ENCODE measurements at regions not wholly inside any gene's neighbourhood (a gene's known extent, or its start where the extent isn't known, plus 50 kb on each side); places are given as distances from the start of the nearest gene placed in this dataset.

GRCh38 chr14:26004342-26004741 is 593.5 kb downstream of the NOVA1 start:
- no peak overlapping the region for H3K4me3 ChIP-seq
- H3K27me3 ChIP-seq: no peaks in the 10 kb centered on the region
- no peak overlapping the region for H3K27ac ChIP-seq
- no peaks in the 10 kb centered on the region for H3K4me1 ChIP-seq
- H3K9me3 ChIP-seq: no peaks in the 10 kb centered on the region
- intact Hi-C loops (cut with DNase I; ENCODE audit: low total_unique reads): no loop called here
- no peak for DNase-seq
- H3K36me3 ChIP-seq: no peaks in the 10 kb centered on the region
- TF ChIP-seq CTCF (IDR thresholded peaks at IDR 0.05): no peak

- H3K9me3 ChIP-seq: no peaks in the 10 kb centered on the region
- no peak for TF ChIP-seq CTCF (IDR thresholded peaks at IDR 0.05)
- H3K4me3 ChIP-seq: no peak overlapping the region
- no peaks in the 10 kb centered on the region for H3K4me1 ChIP-seq
- DNase-seq: no peak
- H3K27me3 ChIP-seq: no peaks in the 10 kb centered on the region
- no peaks in the 10 kb centered on the region for H3K36me3 ChIP-seq
- intact Hi-C loops (cut with DNase I; ENCODE audit: low total_unique reads): no loop called here
- H3K27ac ChIP-seq: no peak overlapping the region
These were observed 604.0 kb downstream of the NOVA1 start for GRCh38 chr14:25993830-25994229.

- Histone ChIP-seq H3K9me3 (no peaks in the 10 kb centered on the region), H3K4me1 (no peaks in the 10 kb centered on the region), H3K36me3 (no peaks in the 10 kb centered on the region), H3K4me3 (no peak overlapping the region), H3K27ac (no peak overlapping the region), H3K27me3 (no peaks in the 10 kb centered on the region)
- no peak for DNase-seq
- intact Hi-C loops (cut with DNase I; ENCODE audit: low total_unique reads): no loop called here
- TF ChIP-seq CTCF (IDR thresholded peaks at IDR 0.05): no peak
These were observed 609.3 kb downstream of the NOVA1 start for GRCh38 chr14:25988536-25988935.

GRCh38 chr14:25955772-25956171 is 642.1 kb downstream of the NOVA1 start:
- Histone ChIP-seq H3K9me3 (peaks cover 0 to 3% (median 0%) of the 10 kb centered on the region in 3 donors), H3K36me3 (no peaks in the 10 kb centered on the region), H3K4me1 (no peaks in the 10 kb centered on the region), H3K4me3 (no peak overlapping the region), H3K27me3 (no peaks in the 10 kb centered on the region), H3K27ac (no peak overlapping the region)
- DNase-seq: no peak
- intact Hi-C loops (cut with DNase I; ENCODE audit: low total_unique reads): no loop called here
- TF ChIP-seq CTCF (IDR thresholded peaks at IDR 0.05): no peak

- no peak overlapping the region for H3K27ac ChIP-seq
- DNase-seq: peak in 1 of 2 donors; percentile 36
These were observed 644.2 kb downstream of the NOVA1 start for GRCh38 chr14:25953532-25954139.

More at GRCh38 chr14:25953532-25954139, 644.2 kb downstream of the NOVA1 start:
- TF ChIP-seq CTCF (IDR thresholded peaks at IDR 0.05): no peak
- intact Hi-C loops (cut with DNase I; ENCODE audit: low total_unique reads): no loop called here
- Histone ChIP-seq H3K4me3 (no peak overlapping the region), H3K4me1 (no peaks in the 10 kb centered on the region), H3K9me3 (peaks cover 0 to 3% (median 0%) of the 10 kb centered on the region in 3 donors), H3K27me3 (no peaks in the 10 kb centered on the region), H3K36me3 (no peaks in the 10 kb centered on the region)

Measured in tibial artery (tissue), 4 donors.